Inferior parietal cortex (tissue), 1 donor: ENCODE measurements at regions not wholly inside any gene's neighbourhood (a gene's known extent, or its start where the extent isn't known, plus 50 kb on each side); places are given as distances from the start of the nearest gene placed in this dataset.
"Not testable (repeated sequence)": the region's sequence is repeated elsewhere in the genome, so short reads cannot be mapped to it uniquely, and the experiment has no call there.

Experiments used
- DNase-seq: peaks from one replicate; pipeline ENCODE4 v3.0.0-alpha.2; 2016; ENCODE audit errors: extremely low spot score

DNA sequence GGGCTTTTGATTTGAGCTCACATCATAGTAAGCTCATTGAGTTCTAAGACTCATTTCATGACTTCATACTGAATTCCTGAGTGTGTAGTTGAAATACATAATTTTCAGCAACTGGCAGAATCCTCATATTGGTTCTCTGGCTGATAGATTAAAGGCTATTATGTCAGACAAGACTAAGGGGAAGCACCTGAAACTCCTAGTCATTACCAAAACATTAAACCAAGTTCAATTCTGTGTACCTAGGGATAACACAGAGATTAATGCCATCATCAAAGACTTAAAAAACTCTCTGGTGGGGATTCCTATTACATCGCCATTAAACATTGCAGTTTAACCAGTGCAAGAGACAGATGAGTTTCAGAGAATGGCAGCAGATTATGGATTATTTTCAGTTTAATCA is 339.1 kb downstream of the PTPRC start:
- no peak for DNase-seq

DNA sequence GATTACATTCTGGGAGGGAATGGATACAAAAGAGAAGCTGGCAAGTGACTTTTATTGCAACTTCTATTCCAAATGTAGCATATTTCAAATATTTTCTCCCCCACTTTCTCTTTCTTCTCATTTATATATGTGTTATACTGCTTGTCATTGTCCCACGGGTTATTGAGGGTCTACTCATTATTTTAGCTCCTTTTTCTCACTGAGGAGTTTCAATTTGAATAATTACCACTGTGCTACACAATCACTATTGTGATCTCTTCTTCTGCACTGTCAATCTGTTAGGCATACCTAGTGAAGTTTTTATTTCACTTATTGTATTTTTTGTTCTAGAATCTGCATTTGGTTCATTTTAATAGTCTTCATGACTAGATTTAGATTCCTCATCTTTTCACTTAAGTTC is 339.7 kb downstream of the PTPRC start:
- DNase-seq: no peak

DNA sequence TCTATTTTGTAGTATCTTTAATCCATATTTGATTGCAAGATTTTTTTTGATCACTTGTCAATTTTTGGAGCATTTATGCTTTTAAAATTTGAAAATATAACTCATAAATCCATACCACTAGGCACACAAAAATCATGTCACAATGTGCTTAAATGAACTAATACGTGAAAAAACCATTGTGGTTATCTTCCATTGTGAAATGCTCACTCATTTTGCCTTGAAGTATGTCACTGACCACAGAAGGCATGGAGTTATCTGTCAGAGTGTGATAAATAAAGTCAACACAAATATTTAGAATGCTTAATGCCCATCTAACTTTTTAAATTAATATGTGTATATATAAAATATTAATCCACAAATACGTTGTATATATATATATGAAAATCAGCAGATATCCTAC is 347.2 kb downstream of the PTPRC start:
- no peak for DNase-seq

DNA sequence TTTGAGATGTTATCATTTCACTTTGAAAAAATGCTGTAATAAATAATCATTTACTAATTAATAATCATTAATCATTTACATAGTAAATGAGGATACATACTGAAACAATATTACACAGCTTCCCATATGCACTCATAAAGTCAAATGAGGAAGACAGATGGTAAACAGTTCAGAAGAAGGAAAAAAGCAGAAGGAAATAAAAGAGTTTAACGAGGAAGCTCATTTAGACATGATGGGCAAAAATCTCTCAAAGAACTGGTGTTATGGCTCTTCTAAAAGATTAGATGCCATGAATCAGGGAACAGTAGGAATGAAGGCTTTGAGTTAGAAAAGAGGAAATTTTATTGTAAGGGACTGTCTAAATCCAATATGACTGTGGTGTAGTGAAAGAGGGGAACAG is 347.6 kb downstream of the PTPRC start:
- no peak for DNase-seq

DNA sequence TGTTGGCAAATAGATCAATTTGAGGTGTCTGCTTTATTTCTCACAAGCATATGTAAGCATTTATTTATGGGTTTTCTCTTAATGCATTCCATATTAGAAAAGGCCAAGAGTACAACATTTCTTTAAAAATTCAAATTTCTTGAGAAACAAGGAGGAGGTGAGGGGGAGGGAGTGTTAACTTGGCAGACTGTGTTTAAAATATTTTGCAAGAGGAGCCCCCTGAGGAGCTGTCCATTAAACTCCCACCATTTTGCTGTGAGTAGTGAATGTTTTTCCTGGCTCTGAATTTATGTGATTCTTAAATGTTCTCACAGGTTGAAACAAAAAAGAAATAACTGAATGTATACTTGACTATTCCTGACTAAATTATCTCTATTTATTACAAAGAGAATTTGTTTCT is 363.8 kb downstream of the PTPRC start:
- no peak for DNase-seq

DNA sequence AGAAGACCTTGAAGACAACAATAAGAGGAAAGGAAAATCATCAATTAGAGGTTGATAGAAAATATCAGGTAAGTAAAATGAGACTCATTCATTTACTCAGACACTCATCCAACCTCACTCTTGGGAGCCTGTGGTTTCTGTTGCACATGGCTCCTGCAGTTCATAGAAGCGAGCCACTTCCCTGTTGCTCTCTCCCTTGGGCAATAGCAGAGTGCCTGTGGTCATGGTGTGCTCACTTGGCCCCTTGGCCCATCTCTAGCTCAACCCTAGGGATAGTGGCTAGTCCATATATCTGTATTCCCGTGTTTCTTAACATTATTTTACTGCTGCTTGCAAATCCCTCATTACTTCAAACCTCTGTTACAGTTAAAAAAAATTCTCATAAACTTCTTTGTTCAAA is 368.6 kb downstream of the PTPRC start:
- no peak for DNase-seq

DNA sequence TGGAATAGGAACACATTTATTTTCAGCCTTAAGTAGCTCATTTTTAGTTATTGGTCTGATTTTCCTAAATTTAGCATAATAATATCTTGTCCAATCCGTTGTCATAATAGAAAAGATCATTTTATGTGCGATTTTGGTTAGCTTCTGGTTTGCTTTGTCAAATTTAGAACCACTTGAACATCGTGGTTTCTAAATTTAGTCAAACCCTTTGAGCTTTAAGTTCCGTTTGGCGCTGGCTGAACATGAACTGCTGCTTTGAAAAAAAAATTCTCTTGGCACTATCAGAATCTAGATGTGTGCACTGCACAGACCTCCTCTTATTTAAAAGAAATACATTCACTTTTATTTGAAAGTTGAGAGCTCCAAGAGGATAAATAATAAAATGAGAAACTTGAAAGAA is 370.6 kb downstream of the PTPRC start:
- DNase-seq: no peak

DNA sequence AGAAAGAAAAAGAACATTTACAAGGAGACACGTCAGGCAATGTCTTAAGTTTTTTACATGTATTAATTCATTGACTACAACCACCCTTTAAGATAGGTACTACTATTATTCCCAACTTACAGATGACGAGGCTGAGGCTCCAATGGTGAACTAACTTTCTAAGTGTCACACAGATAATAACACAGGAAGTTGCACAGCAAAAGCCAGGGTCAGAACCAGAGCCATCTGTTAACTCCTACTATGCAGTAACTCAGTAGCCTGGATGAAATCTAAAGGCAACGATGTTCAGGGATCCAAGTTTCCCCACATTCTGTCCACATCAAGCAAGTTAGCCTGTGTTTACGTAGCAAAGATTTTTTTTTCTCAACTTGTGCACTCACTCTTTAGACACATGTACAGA is 371.7 kb downstream of the PTPRC start:
- DNase-seq: no peak

DNA sequence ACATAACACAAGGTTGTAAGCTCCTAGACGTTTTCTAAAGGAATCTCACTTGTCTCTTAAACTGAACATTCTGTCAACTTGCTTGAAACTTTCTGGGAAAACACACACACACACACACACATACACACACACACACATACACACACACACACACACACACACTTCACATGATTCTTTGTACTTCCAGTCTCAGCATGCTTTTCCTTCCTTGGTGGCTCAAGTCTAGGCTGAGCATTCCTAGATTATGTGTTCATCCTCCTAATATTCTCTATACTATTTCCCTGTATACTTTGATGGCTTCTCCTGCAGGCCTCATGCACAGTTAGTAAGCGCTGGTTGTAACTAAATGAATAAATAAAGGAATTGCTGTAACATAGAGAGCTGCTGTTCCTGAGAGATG is 372.1 kb downstream of the PTPRC start:
- no peak for DNase-seq

DNA sequence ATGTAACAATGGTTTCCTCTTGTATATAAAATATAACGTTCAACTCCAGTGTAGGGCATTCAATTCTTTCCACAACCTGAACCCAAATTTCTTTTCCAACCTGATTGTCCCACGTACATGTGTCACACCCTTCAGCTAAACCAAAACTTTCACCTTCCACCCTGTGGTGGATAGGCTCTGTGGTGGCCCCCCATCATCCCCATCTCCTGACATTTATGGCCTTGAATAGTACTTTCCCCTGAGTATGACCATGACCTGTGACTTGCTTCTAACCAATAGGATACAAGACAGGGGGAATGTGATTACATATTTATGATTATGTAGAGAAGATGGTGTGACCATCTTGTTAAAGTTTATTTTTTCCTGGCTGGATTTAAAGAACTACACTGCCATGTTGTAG is 377.0 kb downstream of the PTPRC start:
- DNase-seq: no peak

DNA sequence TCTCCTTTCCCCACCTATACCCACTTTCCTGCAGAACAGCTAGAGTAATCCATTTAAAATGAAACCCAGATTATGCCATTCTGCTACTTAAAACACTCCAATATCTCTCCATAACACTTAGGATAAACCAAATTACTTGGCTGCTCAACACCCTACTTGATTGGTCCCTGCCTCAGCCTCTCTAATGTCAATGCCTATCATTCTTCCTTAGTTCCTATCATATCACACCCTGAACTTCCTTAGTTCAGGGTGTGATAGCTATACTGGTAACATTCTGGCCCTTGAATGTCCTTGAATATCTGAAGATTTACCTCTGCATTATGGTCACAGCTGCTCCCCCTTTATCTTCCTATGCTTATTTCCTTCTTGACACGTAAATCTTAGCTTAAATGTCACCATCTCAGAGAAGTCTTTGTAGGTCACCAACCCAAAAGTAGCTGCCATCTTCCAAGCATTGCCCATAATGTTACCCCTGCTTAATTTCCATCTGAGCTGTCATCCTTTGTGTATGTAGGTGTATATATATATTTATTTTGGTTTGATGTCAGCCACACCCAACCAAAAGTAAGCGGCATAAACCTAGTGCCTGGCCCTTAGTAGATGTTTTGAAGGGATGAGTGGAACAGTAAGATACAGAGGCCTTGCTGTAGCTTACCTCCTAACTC is 379.8 kb downstream of the PTPRC start:
- DNase-seq: no peak

DNA sequence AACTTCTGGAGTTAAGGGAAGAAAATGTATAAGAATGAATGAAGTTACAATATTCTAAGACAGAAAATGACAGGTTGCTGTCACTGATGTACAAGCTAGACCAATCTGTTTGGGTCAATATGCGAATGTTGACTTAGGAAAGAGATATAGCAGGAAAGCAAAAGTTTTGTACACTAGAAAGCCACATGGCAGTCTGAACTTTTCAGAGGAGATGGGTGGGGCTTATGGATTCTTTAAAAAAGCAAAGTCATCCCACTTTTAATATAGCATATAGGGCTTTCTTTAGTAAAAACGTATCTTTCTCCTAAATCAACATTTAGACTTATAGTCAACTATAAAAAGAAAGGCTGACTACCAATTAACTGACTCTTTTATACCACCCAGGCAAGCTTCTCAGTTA is 381.2 kb downstream of the PTPRC start:
- DNase-seq: no peak

DNA sequence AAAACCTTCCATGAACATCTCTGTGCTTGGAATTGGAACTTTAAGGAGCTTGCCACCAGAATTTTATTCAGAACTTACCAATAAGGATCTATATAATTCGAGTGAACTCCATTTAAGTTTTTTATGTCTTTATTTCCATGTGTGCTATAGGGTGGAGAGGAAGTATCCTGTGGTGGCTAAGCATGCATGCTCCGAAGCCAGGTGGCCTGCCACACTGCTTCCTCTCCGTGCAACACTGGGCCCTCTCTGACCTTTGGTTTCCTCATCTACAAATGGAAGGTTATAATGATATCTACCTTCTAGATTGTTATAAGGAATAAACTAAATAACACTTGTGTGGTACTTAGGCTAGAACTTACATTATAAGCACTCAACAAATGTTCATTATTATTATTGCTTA is 382.1 kb downstream of the PTPRC start:
- DNase-seq: no peak

DNA sequence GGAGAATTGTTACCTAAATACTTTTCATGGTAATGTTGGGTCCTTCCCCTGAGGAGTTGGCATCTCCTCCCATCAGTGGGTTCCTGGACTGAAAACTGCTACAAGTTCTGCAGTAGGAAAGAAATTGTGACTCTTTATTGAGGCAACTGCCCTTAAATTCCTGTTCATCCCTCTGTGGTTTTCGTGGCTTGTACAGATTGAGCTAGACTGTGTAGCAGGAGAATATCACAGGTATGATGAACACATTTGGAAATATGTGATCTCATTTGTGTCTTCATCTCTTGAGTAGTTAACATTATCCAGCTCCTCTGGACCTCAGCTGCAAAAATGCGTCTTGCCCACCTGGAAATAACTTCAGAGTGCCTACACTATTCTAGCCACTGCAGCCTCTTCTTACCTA is 390.6 kb downstream of the PTPRC start:
- DNase-seq: no peak

DNA sequence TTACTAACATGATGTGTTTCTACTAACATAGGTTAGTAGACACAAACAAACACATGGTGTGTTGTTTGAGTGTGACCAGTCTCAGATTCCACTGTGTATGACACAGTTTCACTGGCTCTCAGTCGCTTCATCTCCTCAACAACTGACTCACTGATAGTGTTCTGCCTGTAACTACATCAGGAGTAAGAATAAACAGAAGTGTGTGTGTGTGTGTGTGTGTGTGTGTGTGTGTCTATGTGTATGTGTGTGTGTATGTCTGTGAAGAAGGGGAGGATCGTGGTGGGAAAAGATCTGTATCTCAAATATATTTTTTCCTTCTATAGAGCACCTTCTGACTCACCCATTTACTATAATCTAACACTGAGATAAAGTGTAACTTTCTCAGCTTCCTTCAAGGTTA is 391.0 kb downstream of the PTPRC start:
- no peak for DNase-seq

DNA sequence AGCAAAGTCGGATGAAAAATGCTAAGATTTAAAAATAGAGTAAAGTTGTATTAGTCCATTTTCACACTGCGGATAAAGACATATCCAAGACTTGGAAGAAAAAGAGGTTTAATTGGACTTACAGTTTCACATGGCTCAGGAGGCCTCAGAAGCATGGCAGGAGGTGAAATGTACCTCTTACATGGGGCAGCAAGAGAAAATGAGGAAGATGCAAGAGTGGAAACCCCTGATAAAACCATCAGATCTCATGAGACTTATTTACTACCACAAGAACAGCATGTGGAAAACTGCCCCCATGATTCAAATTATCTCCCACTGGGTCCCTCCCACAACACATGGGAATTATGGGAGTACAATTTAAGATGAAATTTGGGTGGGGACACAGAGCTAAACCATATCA is 391.7 kb downstream of the PTPRC start:
- DNase-seq: not testable (repeated sequence)

DNA sequence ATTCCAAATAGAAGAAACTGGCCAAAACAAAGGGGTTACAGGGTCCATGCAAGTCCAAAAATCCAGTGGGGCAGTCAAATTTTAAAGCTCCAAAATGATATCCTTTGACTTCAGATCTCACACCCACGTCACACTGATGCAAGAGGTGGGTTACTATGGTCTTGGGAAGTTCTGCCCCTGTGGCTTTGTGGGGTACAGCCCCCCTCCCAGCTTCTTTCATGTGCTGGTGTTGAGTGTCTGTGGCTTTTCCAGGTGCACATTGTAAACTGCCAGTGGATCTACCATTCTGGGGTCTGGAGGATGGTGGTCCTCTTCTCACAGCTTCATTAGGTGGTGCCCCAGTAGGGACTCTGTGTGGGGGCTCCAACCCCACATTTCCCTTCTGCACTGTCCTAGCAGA is 392.3 kb downstream of the PTPRC start:
- DNase-seq: not testable (repeated sequence)

DNA sequence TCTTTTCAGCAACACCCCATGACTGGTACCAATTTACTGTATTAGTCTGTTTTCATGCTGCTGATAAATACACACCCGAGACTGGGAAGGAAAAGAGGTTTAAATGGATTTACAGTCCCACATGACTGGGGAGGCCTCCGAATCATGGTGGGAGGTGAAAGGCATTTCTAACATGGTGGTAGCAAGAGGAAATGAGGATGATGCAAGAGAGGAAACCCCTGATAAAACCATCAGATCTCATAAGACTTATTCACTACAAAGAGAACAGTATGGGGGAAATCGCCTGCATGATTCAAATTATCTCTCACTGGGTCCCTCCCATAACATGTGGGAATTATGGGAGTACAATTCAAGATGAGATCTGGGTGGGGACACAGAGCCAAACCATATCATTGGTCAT is 393.6 kb downstream of the PTPRC start:
- not testable (repeated sequence) for DNase-seq

DNA sequence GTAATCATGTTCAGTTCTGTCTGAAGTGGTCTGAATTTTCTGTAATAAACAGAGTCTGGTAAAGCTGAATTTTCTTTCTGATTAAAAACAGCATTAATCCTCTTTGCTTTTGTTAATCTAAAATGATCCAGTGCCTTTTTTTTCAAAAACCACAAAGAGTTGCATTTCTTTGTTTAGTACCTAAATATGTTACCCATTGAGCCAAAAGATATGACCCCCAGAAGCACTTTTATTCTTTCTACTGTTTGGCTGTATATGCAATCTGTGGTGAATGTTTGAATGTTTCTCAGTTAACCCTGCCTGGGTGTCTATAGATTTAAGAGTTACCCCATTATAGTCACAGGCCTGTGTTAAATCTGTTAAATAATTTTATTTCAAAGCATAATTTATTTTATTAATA is 394.8 kb downstream of the PTPRC start:
- DNase-seq: no peak

DNA sequence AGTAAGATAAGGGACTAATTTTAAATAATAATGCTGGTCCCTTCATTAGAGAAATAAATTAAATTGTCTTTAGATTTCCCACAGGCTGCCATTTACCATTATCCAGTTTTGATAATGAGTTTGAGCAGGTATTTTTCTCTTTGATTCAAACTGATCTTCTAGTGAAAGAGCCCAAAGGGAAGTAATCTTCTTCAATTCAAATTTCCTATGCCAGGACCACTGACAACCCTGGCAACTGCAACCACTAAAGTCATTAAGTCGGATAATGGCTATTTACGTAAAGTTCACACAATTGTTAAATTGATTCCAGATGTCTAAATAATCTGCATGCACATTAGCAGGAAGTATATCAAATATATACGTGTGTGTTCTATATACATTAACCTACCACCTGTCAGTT is 399.3 kb downstream of the PTPRC start:
- no peak for DNase-seq

DNA sequence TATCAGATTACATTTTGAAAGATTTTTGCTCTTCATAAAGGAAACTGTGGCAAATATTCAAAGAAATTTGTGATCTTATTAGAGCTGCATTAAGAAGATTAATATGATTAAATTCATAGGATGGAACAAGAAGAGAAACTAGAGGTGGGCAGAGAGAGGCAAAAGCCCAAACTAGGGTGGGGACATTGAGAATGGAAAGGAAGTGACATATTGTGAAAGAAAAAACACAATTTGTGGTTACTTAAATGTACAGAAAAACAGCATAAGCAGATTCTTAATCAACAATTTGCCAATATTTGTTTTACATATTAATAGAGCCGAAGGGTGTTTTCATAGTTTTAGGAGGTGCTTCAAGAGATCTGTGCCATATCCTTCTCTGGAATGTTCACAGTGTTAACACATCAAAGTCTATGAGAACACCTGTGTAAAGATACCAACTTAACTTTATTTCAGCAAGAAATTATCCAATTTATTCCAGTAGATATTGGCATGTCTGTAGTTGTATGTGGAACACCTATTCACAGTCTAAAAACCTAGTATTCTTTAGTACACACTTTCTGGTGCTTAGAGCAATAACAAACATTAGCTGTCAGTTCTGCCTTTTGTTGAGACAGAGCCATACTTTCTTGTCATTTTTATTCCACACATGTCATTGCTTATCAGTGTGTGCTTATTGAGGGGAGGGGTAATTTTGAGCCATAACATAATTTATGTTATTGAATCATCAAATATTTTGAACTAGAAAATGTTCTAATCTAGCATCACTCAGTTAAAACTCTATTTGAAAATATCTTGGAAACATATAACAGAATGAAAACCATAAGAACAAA is 401.5 kb downstream of the PTPRC start:
- no peak for DNase-seq

DNA sequence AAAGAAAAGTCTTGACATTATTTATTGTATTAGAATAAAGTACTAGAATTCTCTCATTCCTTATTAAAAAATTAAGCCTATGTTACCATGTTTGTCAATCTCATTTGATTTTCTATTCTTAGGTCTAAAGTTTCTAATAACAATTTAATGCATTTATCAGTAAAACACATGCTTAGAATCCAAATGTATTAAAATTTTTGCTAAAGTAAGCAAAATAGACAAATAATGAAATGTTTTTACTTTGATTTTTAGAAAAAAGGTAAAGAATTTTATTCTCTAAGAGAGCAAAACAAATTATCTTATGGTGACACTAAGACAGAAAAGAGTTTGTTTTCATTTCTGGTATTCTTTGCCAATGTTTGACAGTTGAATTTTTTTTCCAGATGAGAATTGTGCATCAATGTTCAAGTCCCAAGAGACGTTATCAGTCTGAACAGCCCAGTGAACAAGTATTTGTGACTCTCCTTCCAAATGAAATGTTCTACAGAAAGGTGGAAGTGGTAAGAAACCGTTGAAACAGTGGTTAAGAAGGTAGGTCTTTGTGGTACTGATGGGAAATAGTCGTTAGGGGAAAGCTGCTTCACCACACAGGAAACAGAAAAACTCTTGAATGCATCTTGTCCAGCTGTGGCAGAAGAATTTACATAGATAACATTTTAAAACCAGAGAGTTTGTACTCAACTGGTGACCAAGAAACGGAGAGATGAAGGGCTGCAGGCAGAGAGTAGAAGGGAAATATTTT is 402.5 kb downstream of the PTPRC start:
- no peak for DNase-seq

DNA sequence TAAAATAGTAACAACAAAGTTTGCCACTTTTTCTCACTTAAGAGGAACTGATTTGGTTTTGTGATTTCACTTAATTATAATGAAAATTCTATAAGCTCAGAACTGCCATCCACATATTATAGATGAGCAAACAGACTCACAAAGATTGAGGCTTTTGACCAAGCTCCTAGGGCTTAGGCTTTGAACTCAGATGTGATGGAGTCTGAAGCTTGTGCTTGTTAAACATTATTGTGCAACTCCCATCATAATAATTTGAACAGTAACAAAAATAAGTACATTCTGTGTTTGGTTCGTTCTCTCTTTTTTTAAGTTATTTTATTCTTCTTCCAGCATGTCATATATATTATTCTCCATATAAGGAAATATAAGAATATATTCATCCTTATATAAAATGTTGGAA is 403.4 kb downstream of the PTPRC start:
- DNase-seq: no peak
